ENCODE measurements at regions not wholly inside any gene's neighbourhood (a gene's known extent, or its start where the extent isn't known, plus 50 kb on each side); places are given as distances from the start of the nearest gene placed in this dataset.

- Histone ChIP-seq H3K36me3 (no peaks in the 10 kb centered on the region), H3K4me1 (peaks cover 8 to 10% of the 10 kb centered on the region in 2 donors), H3K27me3 (no peaks in the 10 kb centered on the region), H3K9me3 (no peaks in the 10 kb centered on the region), H3K4me3 (no peak overlapping the region), H3K27ac (no peak overlapping the region)
- intact Hi-C loops (cut with DNase I; ENCODE audit: low total_unique reads) (loop anchor here (5.0 to 10.0 kb wide), 2 partner anchors 166 to 261 kb away; no protein-coding TSS in a partner anchor), in situ Hi-C loops (cut with MboI; ENCODE audit: low sequenced_read_pairs in 4 of 4) (loop anchor here in 1 of 4 donors (25.0 kb wide), 1 partner anchor 261 kb away; the partner anchor contains the start of gene JADE1)
- ATAC-seq (no peak), DNase-seq (no peak)
- TF ChIP-seq, protein P1, sequence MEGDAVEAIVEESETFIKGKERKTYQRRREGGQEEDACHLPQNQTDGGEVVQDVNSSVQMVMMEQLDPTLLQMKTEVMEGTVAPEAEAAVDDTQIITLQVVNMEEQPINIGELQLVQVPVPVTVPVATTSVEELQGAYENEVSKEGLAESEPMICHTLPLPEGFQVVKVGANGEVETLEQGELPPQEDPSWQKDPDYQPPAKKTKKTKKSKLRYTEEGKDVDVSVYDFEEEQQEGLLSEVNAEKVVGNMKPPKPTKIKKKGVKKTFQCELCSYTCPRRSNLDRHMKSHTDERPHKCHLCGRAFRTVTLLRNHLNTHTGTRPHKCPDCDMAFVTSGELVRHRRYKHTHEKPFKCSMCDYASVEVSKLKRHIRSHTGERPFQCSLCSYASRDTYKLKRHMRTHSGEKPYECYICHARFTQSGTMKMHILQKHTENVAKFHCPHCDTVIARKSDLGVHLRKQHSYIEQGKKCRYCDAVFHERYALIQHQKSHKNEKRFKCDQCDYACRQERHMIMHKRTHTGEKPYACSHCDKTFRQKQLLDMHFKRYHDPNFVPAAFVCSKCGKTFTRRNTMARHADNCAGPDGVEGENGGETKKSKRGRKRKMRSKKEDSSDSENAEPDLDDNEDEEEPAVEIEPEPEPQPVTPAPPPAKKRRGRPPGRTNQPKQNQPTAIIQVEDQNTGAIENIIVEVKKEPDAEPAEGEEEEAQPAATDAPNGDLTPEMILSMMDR (IDR thresholded peaks at IDR 0.05 in 4 of 5, conservative IDR thresholded peaks at IDR 0.05 in 1 of 5): no peak
- no peak for TF ChIP-seq POLR2A (IDR thresholded peaks at IDR 0.05)
Measured at GRCh38 chr4:128551280-128551679, 258.2 kb upstream of the JADE1 start.

DNA sequence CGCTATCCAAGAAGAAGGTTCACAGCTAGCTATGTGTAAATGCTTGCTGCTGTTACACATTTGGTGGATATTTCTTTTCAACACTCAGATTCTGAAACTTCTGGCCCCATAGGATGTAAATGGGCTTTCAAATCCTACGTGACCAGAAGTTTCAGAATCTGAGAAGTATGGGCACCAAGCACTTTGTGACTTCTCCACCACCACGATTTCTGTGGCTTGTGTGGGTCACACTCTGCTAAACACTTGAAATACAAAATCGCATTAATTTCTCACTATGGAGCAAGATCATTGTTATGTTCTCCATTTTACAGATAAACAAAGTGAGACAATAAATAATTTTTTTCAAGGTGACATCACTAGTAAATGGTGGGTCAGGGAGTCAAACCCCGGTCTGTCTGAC, 259.4 kb upstream of the JADE1 start:
- H3K4me3 ChIP-seq: no peak overlapping the region
- H3K4me1 ChIP-seq: peaks cover 8 to 10% of the 10 kb centered on the region in 2 donors
- no peaks in the 10 kb centered on the region for H3K27me3 ChIP-seq
- no peaks in the 10 kb centered on the region for H3K36me3 ChIP-seq
- no peaks in the 10 kb centered on the region for H3K9me3 ChIP-seq
- intact Hi-C loops (cut with DNase I; ENCODE audit: low total_unique reads) (loop anchor here (5.0 to 10.0 kb wide), 2 partner anchors 165 to 262 kb away; no protein-coding TSS in a partner anchor), in situ Hi-C loops (cut with MboI; ENCODE audit: low sequenced_read_pairs in 4 of 4) (loop anchor here in 1 of 4 donors (25.0 kb wide), 1 partner anchor 262 kb away; the partner anchor contains the start of gene JADE1)
- no peak for TF ChIP-seq POLR2A (IDR thresholded peaks at IDR 0.05)
- TF ChIP-seq, protein P1 (IDR thresholded peaks at IDR 0.05 in 4 of 5, conservative IDR thresholded peaks at IDR 0.05 in 1 of 5): no peak
- no peak overlapping the region for H3K27ac ChIP-seq
- DNase-seq: no peak
- ATAC-seq: no peak

GRCh38 chr4:128549636-128550035, 259.9 kb upstream of the JADE1 start:
- no peaks in the 10 kb centered on the region for H3K27me3 ChIP-seq
- intact Hi-C loops (cut with DNase I; ENCODE audit: low total_unique reads): loop anchor here (5.0 to 10.0 kb wide), 2 partner anchors 165 to 263 kb away; no protein-coding TSS in a partner anchor
- in situ Hi-C loops (cut with MboI; ENCODE audit: low sequenced_read_pairs in 4 of 4): loop anchor here in 1 of 4 donors (25.0 kb wide), 1 partner anchor 263 kb away; the partner anchor contains the start of gene JADE1
- TF ChIP-seq, protein P1 (IDR thresholded peaks at IDR 0.05 in 4 of 5, conservative IDR thresholded peaks at IDR 0.05 in 1 of 5): no peak
- no peak for TF ChIP-seq POLR2A (IDR thresholded peaks at IDR 0.05)
- no peaks in the 10 kb centered on the region for H3K9me3 ChIP-seq
- H3K4me1 ChIP-seq: peaks cover 8 to 10% of the 10 kb centered on the region in 2 donors
- DNase-seq (no peak), ATAC-seq (no peak)
- no peak overlapping the region for H3K27ac ChIP-seq
- H3K4me3 ChIP-seq: no peak overlapping the region
- no peaks in the 10 kb centered on the region for H3K36me3 ChIP-seq

GRCh38 chr4:128548381-128548780, 260.8 kb upstream of the PGRMC2 start:
- no peak overlapping the region for H3K4me3 ChIP-seq
- in situ Hi-C loops (cut with MboI; ENCODE audit: low sequenced_read_pairs in 4 of 4) (no loop called here), intact Hi-C loops (cut with DNase I; ENCODE audit: low total_unique reads) (no loop called here)
- no peaks in the 10 kb centered on the region for H3K36me3 ChIP-seq
- H3K4me1 ChIP-seq: peaks cover 0 to under 1% of the 10 kb centered on the region in 2 donors
- TF ChIP-seq, protein P1 (IDR thresholded peaks at IDR 0.05 in 4 of 5, conservative IDR thresholded peaks at IDR 0.05 in 1 of 5): no peak
- TF ChIP-seq POLR2A (IDR thresholded peaks at IDR 0.05): no peak
- H3K27me3 ChIP-seq: no peaks in the 10 kb centered on the region
- no peak overlapping the region for H3K27ac ChIP-seq
- no peak for ATAC-seq
- no peaks in the 10 kb centered on the region for H3K9me3 ChIP-seq
- DNase-seq: no peak

DNA sequence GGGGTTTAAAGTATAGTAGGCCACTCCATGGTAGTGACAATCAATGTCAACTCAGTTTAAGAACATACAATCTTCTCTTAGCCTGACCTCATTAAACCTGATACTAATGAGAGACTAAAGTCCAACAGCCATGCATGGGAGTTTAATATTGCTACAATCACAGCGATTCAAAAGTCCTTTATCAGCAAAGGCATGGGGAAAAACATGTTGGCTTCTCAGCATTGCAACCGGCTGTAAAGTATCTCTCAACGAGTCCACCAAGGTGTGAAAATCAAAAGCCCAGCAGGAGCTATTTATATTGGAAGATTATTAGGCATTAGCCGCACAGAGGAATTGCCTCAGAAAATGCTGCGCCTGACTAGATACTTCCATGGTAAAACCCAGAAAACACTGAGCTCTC, 256.7 kb upstream of the PGRMC2 start:
- no peak for TF ChIP-seq POLR2A (IDR thresholded peaks at IDR 0.05)
- TF ChIP-seq, protein P1 (IDR thresholded peaks at IDR 0.05 in 4 of 5, conservative IDR thresholded peaks at IDR 0.05 in 1 of 5): no peak
- Histone ChIP-seq H3K4me1 (no peaks in the 10 kb centered on the region), H3K36me3 (no peaks in the 10 kb centered on the region), H3K27me3 (no peaks in the 10 kb centered on the region), H3K4me3 (no peak overlapping the region), H3K27ac (no peak overlapping the region), H3K9me3 (no peaks in the 10 kb centered on the region)
- intact Hi-C loops (cut with DNase I; ENCODE audit: low total_unique reads) (no loop called here), in situ Hi-C loops (cut with MboI; ENCODE audit: low sequenced_read_pairs in 4 of 4) (no loop called here)
- ATAC-seq (no peak), DNase-seq (no peak)

Measured in gastrocnemius medialis (tissue), 4 donors.